PC-3 (cell line): ENCODE measurements at regions not wholly inside any gene's neighbourhood (a gene's known extent, or its start where the extent isn't known, plus 50 kb on each side); places are given as distances from the start of the nearest gene placed in this dataset.

Source experiments
- ATAC-seq: fragments of 200-7000 bp; cut with Tn5 transposase; 2 replicates; pipeline ENCODE4 v1.9.1; 2020; ENCODE audit warnings: mild to moderate bottlenecking, moderate library complexity
- BruUV-seq: library from RNA; stranded (reverse); fragments of 400-500 nt; replicated peaks from 2 replicates; lab custom pipeline; 2021; lab: Mats Ljungman, UMichigan
- CTCF ChIA-PET: fragments of 300-600 bp; sonication (Branson Sonifier 250); formaldehyde crosslinking; loops from one replicate; lab custom pipeline; 2022; ENCODE audit warnings: antibody characterized with exemption; lab: Charles Lee
- POLR2A ChIA-PET: fragments of 300-600 bp; sonication (Branson Sonifier 250); formaldehyde crosslinking; loops from one replicate; lab custom pipeline; 2022; ENCODE audit warnings: antibody characterized with exemption; ENCODE audit not compliant: unreplicated experiment; lab: Charles Lee
- DNase-seq: peaks from one replicate; pipeline ENCODE4 v3.0.0-alpha.2; 2015
- H2AFZ ChIP-seq: fragments of 300-600 bp; sonication (generic); 2 replicates; pipeline ENCODE4 v1.6.0; 2016; ENCODE audit warnings: antibody characterized with exemption, low read length
- H3F3A ChIP-seq: fragments of 300-600 bp; sonication (generic); one replicate; pipeline ENCODE4 v1.6.0; 2017; ENCODE audit warnings: antibody characterized with exemption, low read length, control low read depth, mild to moderate bottlenecking; ENCODE audit not compliant: unreplicated experiment
- H3K27ac ChIP-seq: fragments of 300-600 bp; sonication (generic); 2 replicates; pipeline ENCODE4 v1.5.1; 2016; ENCODE audit warnings: mild to moderate bottlenecking, low read length
- H3K27me3 ChIP-seq: fragments of 300-600 bp; sonication (generic); 2 replicates; pipeline ENCODE4 v1.6.1; 2016; ENCODE audit warnings: low read length, mixed read lengths
- H3K36me3 ChIP-seq: fragments of 300-600 bp; sonication (generic); 2 replicates; pipeline ENCODE4 v1.6.1; 2016; ENCODE audit warnings: low read depth, mixed run types, low read length, mixed read lengths
- H3K4me1 ChIP-seq: fragments of 300-600 bp; sonication (generic); 2 replicates; pipeline ENCODE4 v1.5.1; 2016; ENCODE audit warnings: low read length; ENCODE audit not compliant: insufficient read depth
- H3K4me2 ChIP-seq: fragments of 300-600 bp; sonication (generic); 2 replicates; pipeline ENCODE4 v1.6.0; 2016; ENCODE audit warnings: low read length
- H3K4me3 ChIP-seq: fragments of 300-600 bp; sonication (generic); 2 replicates; pipeline ENCODE4 v1.5.1; 2016; ENCODE audit warnings: mild to moderate bottlenecking, low read length, mixed read lengths
- H3K79me2 ChIP-seq: fragments of 300-600 bp; sonication (generic); 2 replicates; pipeline ENCODE4 v1.6.1; 2017; ENCODE audit warnings: low read length, mixed read lengths
- H3K9ac ChIP-seq: fragments of 300-600 bp; sonication (generic); 2 replicates; pipeline ENCODE4 v1.6.0; 2016; ENCODE audit warnings: mild to moderate bottlenecking, low read length
- H3K9me2 ChIP-seq: fragments of 300-600 bp; sonication (generic); replicated peaks from 2 replicates; pipeline ENCODE4 v1.6.1; 2016; ENCODE audit warnings: mixed run types, low read length, mixed read lengths
- H3K9me3 ChIP-seq: fragments of 300-600 bp; sonication (generic); 2 replicates; pipeline ENCODE4 v1.6.1; 2016; ENCODE audit warnings: low read length, mixed read lengths
- H4K20me1 ChIP-seq: fragments of 300-600 bp; sonication (generic); 2 replicates; pipeline ENCODE4 v1.6.1; 2016; ENCODE audit warnings: low read length, mixed read lengths
- CTCF ChIP-seq: fragments of 300-600 bp; sonication (generic); conservative IDR thresholded peaks from 2 replicates; pipeline ENCODE4 v1.5.1; 2017; ENCODE audit warnings: antibody characterized with exemption, low read depth, mild to moderate bottlenecking, low read length
- EZH2 ChIP-seq: fragments of 300-600 bp; sonication (generic); IDR thresholded peaks from one replicate; pipeline ENCODE4 v1.6.1; 2017; ENCODE audit warnings: antibody characterized with exemption, mild to moderate bottlenecking, low read length; ENCODE audit not compliant: unreplicated experiment
- EZH2phosphoT487 ChIP-seq: fragments of 300-600 bp; sonication (generic); IDR thresholded peaks from 2 replicates; pipeline ENCODE4 v1.6.1; 2018; ENCODE audit warnings: mild to moderate bottlenecking, antibody characterized with exemption, low read length, borderline replicate concordance
- intact Hi-C: fragments of 100-400 bp; cut with micrococcal nuclease; formaldehyde crosslinking; loops from 2 replicates; pipeline ENCODE4 v1.9.0; 2023

DNA sequence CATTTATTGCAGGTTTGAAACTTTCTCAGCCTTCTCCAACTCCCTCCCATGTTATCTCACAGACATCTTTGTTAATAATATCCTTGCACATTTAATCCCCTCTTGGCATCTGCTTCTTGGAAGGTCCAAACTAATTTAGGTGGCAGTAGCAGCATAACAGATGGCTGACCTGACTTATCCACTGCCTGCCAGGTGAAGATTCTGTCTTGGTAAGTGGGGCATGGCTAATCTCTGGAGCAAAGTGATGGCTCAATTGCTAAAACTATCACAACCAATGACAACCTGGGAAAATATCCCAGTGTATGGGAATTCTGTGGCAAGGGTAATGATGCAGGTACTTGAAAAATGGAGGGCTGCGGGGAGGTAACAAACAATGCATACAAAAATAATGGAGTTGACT lies 58.2 kb upstream of the ALG10B start:
- ChIA-PET POLR2A (no interaction called here), CTCF (no interaction called here)
- BruUV-seq = no TSS peak
- H3K27me3 ChIP-seq = no peaks in the 10 kb centered on the region
- no peak overlapping the region for H3K4me3 ChIP-seq
- intact Hi-C loops = no loop called here
- no peaks in the 10 kb centered on the region for H3K36me3 ChIP-seq
- no peak overlapping the region for H2AFZ ChIP-seq
- ATAC-seq (no peak), DNase-seq (no peak)
- no peak overlapping the region for H3K4me2 ChIP-seq
- H3K27ac ChIP-seq = no peak overlapping the region
- H3F3A ChIP-seq = no peaks in the 10 kb centered on the region
- H3K4me1 ChIP-seq = no peaks in the 10 kb centered on the region
- H3K9me2 ChIP-seq = no peaks in the 10 kb centered on the region
- H3K79me2 ChIP-seq = no peaks in the 10 kb centered on the region
- H3K9me3 ChIP-seq = no peaks in the 10 kb centered on the region
- H4K20me1 ChIP-seq = no peaks in the 10 kb centered on the region
- H3K9ac ChIP-seq = no peak overlapping the region
- no peak for TF ChIP-seq EZH2phosphoT487
- TF ChIP-seq CTCF = no peak
- no peak for TF ChIP-seq EZH2
